Left lung (tissue), 4 donors: ENCODE measurements at regions not wholly inside any gene's neighbourhood (a gene's known extent, or its start where the extent isn't known, plus 50 kb on each side); places are given as distances from the start of the nearest gene placed in this dataset.

ENCODE experiments used
- ATAC-seq: fragments of 200-7000 bp; cut with Tn5 transposase; one replicate; pipeline ENCODE4 v1.9.1; 2020; ENCODE audit warnings: moderate library complexity
- DNase-seq, 4 donors: peaks; one replicate each; pipeline ENCODE4 v3.0.0-alpha.2; 2013 to 2020
- H3K27ac ChIP-seq, 2 donors: fragments of 200-600 bp; sonication (generic) in 1 of 2; one replicate each; pipeline versions ENCODE4 v1.5.0 to v1.8.0; 2020 to 2021
- H3K27me3 ChIP-seq, 2 donors: fragments of 200-600 bp; sonication (generic) in 1 of 2; one replicate each; pipeline versions ENCODE4 v1.5.0 to v1.8.0; 2020 to 2021
- H3K36me3 ChIP-seq, 2 donors: fragments of 200-600 bp; sonication (generic) in 1 of 2; one replicate each; pipeline versions ENCODE4 v1.5.0 to v1.8.0; 2020 to 2021
- H3K4me1 ChIP-seq, 2 donors: fragments of 200-600 bp; one replicate each; pipeline ENCODE4 v1.8.0; 2021
- H3K4me3 ChIP-seq, 2 donors: fragments of 200-600 bp; sonication (generic) in 1 of 2; one replicate each; pipeline versions ENCODE4 v1.5.0 to v1.8.0; 2020 to 2021; ENCODE audit warnings: mild to moderate bottlenecking in 1 of 2
- H3K9me3 ChIP-seq, 2 donors: fragments of 200-600 bp; sonication (generic) in 1 of 2; one replicate each; pipeline versions ENCODE4 v1.5.0 to v1.8.0; 2020 to 2021
- intact Hi-C, 2 donors: fragments of 100-400 bp; cut with DNase I; formaldehyde crosslinking; loops; one replicate each; pipeline versions ENCODE4 v1.11.2 to v1.14.2; 2022
- TF ChIP-seq, protein P1 (sequence below), 2 donors: fragments of 200-600 bp; sonication (generic) in 1 of 2; IDR thresholded peaks; one replicate each; pipeline versions ENCODE4 v1.5.0 to v1.8.0; 2021; ENCODE audit warnings: antibody characterized with exemption in 2 of 2
- donor health status: DM: no; HTN: yes; CAD: no.
- donor health status: DM: no; HTN: no; CAD: no.

DNA sequence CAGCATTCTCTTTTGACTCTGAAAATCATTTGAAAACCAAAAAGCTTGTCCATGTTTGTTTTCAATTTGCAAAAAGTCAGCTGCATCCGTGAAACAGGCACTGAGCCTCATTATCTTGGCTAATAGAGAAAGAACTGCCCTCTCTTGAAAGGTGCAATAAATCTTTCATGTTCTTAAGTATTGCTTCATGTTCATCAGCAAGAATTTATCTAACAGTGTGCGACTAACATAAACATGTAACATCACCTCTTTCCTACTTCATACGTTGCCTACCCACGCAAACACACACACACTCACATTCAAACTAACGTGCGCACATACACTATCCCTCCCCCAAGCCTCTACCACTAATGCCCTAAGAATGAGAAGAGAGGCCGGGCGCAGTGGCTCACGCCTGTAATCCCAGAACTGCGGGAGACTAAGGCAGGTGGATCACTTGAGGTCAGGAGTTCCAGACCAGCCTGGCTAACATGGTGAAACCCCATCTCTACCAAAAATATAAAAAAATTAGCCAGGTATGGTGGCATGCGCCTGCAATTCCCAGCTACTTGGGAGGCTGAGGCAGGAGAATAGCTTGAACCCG, 629.7 kb upstream of the ZNF608 start:
- Histone ChIP-seq H3K4me3 (no peak overlapping the region), H3K27me3 (no peaks in the 10 kb centered on the region), H3K36me3 (no peaks in the 10 kb centered on the region), H3K27ac (no peak overlapping the region), H3K9me3 (no peaks in the 10 kb centered on the region), H3K4me1 (no peaks in the 10 kb centered on the region)
- intact Hi-C loops, result no loop called here
- DNase-seq (no peak), ATAC-seq (no peak)
- TF ChIP-seq, protein P1, sequence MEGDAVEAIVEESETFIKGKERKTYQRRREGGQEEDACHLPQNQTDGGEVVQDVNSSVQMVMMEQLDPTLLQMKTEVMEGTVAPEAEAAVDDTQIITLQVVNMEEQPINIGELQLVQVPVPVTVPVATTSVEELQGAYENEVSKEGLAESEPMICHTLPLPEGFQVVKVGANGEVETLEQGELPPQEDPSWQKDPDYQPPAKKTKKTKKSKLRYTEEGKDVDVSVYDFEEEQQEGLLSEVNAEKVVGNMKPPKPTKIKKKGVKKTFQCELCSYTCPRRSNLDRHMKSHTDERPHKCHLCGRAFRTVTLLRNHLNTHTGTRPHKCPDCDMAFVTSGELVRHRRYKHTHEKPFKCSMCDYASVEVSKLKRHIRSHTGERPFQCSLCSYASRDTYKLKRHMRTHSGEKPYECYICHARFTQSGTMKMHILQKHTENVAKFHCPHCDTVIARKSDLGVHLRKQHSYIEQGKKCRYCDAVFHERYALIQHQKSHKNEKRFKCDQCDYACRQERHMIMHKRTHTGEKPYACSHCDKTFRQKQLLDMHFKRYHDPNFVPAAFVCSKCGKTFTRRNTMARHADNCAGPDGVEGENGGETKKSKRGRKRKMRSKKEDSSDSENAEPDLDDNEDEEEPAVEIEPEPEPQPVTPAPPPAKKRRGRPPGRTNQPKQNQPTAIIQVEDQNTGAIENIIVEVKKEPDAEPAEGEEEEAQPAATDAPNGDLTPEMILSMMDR (IDR thresholded peaks at IDR 0.05), result no peak

DNA sequence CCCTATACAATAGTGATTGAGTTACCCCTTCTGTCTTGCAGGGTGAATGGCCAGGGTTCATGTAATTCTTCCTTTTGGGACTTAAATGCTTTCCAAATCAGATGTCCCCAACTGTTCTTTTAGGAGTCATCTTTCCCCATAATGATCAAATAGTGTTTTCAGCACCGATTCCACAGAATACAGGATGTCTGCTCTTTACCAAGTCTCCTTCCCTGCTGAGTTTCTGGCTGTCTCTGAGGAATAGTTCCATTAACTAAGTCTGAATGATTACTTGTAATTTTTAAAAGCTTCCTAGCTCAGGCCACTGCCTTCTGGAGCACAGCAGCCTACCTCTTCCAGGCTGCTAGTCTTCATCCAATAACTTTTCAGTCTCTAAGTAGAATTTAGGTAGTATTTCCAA, 630.7 kb upstream of the ZNF608 start:
- intact Hi-C loops, result no loop called here
- Histone ChIP-seq H3K4me3 (no peak overlapping the region), H3K27ac (no peak overlapping the region), H3K9me3 (no peaks in the 10 kb centered on the region), H3K27me3 (no peaks in the 10 kb centered on the region), H3K4me1 (no peaks in the 10 kb centered on the region), H3K36me3 (no peaks in the 10 kb centered on the region)
- DNase-seq, result no peak
- TF ChIP-seq, protein P1 (IDR thresholded peaks at IDR 0.05), result no peak
- no peak for ATAC-seq

DNA sequence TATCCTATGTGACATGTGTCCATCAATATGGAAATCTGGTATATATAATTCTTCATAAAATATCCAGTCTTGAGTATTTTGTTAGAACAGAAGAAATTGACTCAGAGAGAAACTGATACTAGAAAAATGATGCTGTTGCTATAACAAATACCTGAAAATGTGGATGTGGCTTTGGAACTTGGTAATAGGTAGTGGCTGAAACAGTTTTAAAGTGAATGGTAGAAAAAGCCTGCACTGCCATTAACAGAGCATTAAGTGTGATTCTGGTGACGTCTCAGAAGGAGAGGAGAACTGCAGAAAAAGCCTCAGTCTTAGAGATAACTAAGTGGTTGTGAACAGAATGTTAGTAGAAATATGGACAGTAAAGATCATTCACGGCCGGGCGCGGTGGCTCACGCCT, 634.9 kb upstream of the ZNF608 start:
- Histone ChIP-seq H3K4me1 (no peaks in the 10 kb centered on the region), H3K36me3 (no peaks in the 10 kb centered on the region), H3K4me3 (no peak overlapping the region), H3K27me3 (no peaks in the 10 kb centered on the region), H3K27ac (no peak overlapping the region), H3K9me3 (no peaks in the 10 kb centered on the region)
- DNase-seq (no peak), ATAC-seq (no peak)
- TF ChIP-seq, protein P1 (IDR thresholded peaks at IDR 0.05), result no peak
- intact Hi-C loops, result no loop called here

DNA sequence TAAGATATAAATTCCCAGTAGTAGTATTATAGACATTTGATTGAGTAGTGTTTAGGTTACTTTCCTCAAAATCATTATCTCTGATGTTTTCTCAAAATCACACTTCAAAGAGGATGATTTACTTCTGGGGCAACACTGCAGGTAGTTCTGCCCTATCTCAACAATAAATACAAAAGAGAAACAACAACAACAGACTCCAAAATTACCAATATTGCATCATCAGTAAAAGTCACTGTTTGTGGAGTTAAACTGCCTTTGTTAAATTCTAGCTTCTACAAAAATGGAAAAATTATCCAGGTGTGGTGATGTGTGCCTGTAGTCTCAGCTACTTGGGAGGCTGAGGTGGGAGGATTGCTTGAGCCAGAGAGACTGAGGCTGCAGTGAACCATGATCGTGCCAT, 637.6 kb upstream of the ZNF608 start:
- H3K27ac ChIP-seq, result no peak overlapping the region
- ATAC-seq, result no peak

DNA sequence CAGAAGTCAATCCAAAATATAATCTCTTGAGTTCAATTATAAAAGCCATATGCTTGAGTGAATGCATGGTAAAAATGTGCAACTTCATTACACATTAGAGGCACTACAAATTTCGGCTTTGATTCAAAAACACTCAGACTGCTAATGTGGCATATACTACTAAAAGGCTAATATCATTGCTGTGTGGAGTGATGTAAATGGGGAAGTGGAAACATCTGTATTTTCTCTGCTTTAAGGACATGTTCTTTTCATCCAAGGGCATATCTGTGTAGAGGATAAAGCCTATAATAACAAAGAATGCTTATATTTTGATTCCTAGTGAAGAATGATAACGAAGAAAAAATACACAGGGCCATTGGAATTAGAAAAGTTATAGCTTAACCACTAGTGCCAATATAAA, 643.9 kb upstream of the ZNF608 start:
- no peak overlapping the region for H3K27ac ChIP-seq
- peaks cover 0 to 5% of the 10 kb centered on the region in 2 donors for H3K9me3 ChIP-seq
- no peak overlapping the region for H3K4me3 ChIP-seq
- TF ChIP-seq, protein P1 (IDR thresholded peaks at IDR 0.05), result no peak
- intact Hi-C loops, result no loop called here
- H3K4me1 ChIP-seq, result no peaks in the 10 kb centered on the region
- ATAC-seq, result no peak
- no peaks in the 10 kb centered on the region for H3K36me3 ChIP-seq
- no peak for DNase-seq
- H3K27me3 ChIP-seq, result no peaks in the 10 kb centered on the region

More for the DNA sequence above, 637.6 kb upstream of the ZNF608 start:
- Histone ChIP-seq H3K4me1 (no peaks in the 10 kb centered on the region), H3K4me3 (no peak overlapping the region), H3K36me3 (no peaks in the 10 kb centered on the region), H3K9me3 (no peaks in the 10 kb centered on the region), H3K27me3 (no peaks in the 10 kb centered on the region)
- intact Hi-C loops, result no loop called here
- TF ChIP-seq, protein P1 (IDR thresholded peaks at IDR 0.05), result no peak
- DNase-seq, result no peak
